Trophoblast cell (in vitro differentiated cells and primary cell): ENCODE measurements at regions not wholly inside any gene's neighbourhood (a gene's known extent, or its start where the extent isn't known, plus 50 kb on each side); places are given as distances from the start of the nearest gene placed in this dataset.
"Not testable (repeated sequence)": the region's sequence is repeated elsewhere in the genome, so short reads cannot be mapped to it uniquely, and the experiment has no call there.

Source experiments
- DNase-seq, 2 donors: peaks; one replicate each; pipeline ENCODE4 v3.0.0-alpha.2; 2016
- H2AFZ ChIP-seq: 2 replicates; pipeline ENCODE4 v1.6.1; 2013; ENCODE audit warnings: low read length, moderate library complexity, mild to moderate bottlenecking; ENCODE audit not compliant: insufficient read depth, poor library complexity
- H2AK5ac ChIP-seq: 2 replicates; pipeline ENCODE4 v1.6.1; 2013; ENCODE audit warnings: mild to moderate bottlenecking, low read length
- H2BK120ac ChIP-seq: 2 replicates; pipeline ENCODE4 v1.6.1; 2013; ENCODE audit warnings: low read length, mild to moderate bottlenecking, moderate library complexity; ENCODE audit not compliant: insufficient read depth, poor library complexity
- H2BK12ac ChIP-seq: 2 replicates; pipeline ENCODE4 v1.6.1; 2013; ENCODE audit warnings: mild to moderate bottlenecking, low read length, moderate library complexity
- H2BK5ac ChIP-seq: 2 replicates; pipeline ENCODE4 v1.6.1; 2013; ENCODE audit warnings: low read length, low read depth, moderate library complexity, mild to moderate bottlenecking; ENCODE audit not compliant: poor library complexity
- H3K14ac ChIP-seq: 2 replicates; pipeline ENCODE4 v1.6.1; 2013; ENCODE audit warnings: mild to moderate bottlenecking, low read length
- H3K18ac ChIP-seq: 2 replicates; pipeline ENCODE4 v1.6.1; 2013; ENCODE audit warnings: mild to moderate bottlenecking, low read length
- H3K23ac ChIP-seq: 2 replicates; pipeline ENCODE4 v1.6.1; 2013; ENCODE audit warnings: low read length
- H3K27ac ChIP-seq: 2 replicates; pipeline ENCODE4 v1.5.1; 2013; ENCODE audit warnings: low read depth, mild to moderate bottlenecking, inconsistent platforms, low read length, moderate library complexity
- H3K27me3 ChIP-seq: 2 replicates; pipeline ENCODE4 v1.6.1; 2013; ENCODE audit warnings: inconsistent platforms, mild to moderate bottlenecking, low read length, moderate library complexity; ENCODE audit not compliant: insufficient read depth
- H3K36me3 ChIP-seq, 2 experiments: 1 replicate in 1 of 2; 2 replicates in 1 of 2; pipeline ENCODE4 v1.6.1; 2013; ENCODE audit warnings: low read length in 2 of 2, mild to moderate bottlenecking in 2 of 2, moderate library complexity in 1 of 2; ENCODE audit not compliant: insufficient read depth in 2 of 2, control insufficient read depth in 1 of 2
- H3K4ac ChIP-seq: 2 replicates; pipeline ENCODE4 v1.6.1; 2013; ENCODE audit warnings: low read depth, mild to moderate bottlenecking, low read length, moderate library complexity
- H3K4me1 ChIP-seq, 2 experiments: 1 replicate in 1 of 2; 2 replicates in 1 of 2; pipeline ENCODE4 v1.6.1; 2013; ENCODE audit warnings: low read length in 2 of 2, mild to moderate bottlenecking in 2 of 2, moderate library complexity in 1 of 2; ENCODE audit not compliant: insufficient read depth in 2 of 2, control insufficient read depth in 1 of 2
- H3K4me2 ChIP-seq: 2 replicates; pipeline ENCODE4 v1.6.1; 2013; ENCODE audit warnings: inconsistent platforms, mild to moderate bottlenecking, low read length, moderate library complexity
- H3K4me3 ChIP-seq: 2 replicates; pipeline ENCODE4 v1.5.1; 2013; ENCODE audit warnings: mild to moderate bottlenecking, low read depth, low read length, inconsistent platforms
- H3K79me1 ChIP-seq: one replicate; pipeline ENCODE4 v1.6.1; 2013; ENCODE audit warnings: low read length
- H3K79me2 ChIP-seq: 2 replicates; pipeline ENCODE4 v1.6.1; 2013; ENCODE audit warnings: low read length, mild to moderate bottlenecking; ENCODE audit not compliant: control insufficient read depth, insufficient read depth, poor library complexity
- H3K9ac ChIP-seq: 2 replicates; pipeline ENCODE4 v1.6.1; 2013; ENCODE audit warnings: mild to moderate bottlenecking, low read length
- H3K9me3 ChIP-seq: 2 replicates; pipeline ENCODE4 v1.6.1; 2013; ENCODE audit warnings: low read depth, mild to moderate bottlenecking, control low read depth, inconsistent platforms, low read length; ENCODE audit not compliant: insufficient read depth
- H4K12ac ChIP-seq: 2 replicates; pipeline ENCODE4 v1.6.1; 2013; ENCODE audit warnings: low read depth, mild to moderate bottlenecking, low read length, moderate library complexity
- H4K8ac ChIP-seq: 2 replicates; pipeline ENCODE4 v1.6.1; 2013; ENCODE audit warnings: low read depth, mild to moderate bottlenecking, low read length, moderate library complexity
- H4K91ac ChIP-seq: one replicate; pipeline ENCODE4 v1.6.1; 2013; ENCODE audit warnings: low read depth, mild to moderate bottlenecking, low read length, moderate library complexity
- WGBS: extraction: QIAGEN DNeasy Blood & Tissue Kit; methylation state at CpG from one replicate; pipeline ENCODE4 v1.1.7; 2013; ENCODE audit warnings: missing lambda C conversion rate; ENCODE audit not compliant: insufficient read length, insufficient coverage; ENCODE audit errors: extremely low coverage; 5-methylcytosine and 5-hydroxymethylcytosine counted together

DNA sequence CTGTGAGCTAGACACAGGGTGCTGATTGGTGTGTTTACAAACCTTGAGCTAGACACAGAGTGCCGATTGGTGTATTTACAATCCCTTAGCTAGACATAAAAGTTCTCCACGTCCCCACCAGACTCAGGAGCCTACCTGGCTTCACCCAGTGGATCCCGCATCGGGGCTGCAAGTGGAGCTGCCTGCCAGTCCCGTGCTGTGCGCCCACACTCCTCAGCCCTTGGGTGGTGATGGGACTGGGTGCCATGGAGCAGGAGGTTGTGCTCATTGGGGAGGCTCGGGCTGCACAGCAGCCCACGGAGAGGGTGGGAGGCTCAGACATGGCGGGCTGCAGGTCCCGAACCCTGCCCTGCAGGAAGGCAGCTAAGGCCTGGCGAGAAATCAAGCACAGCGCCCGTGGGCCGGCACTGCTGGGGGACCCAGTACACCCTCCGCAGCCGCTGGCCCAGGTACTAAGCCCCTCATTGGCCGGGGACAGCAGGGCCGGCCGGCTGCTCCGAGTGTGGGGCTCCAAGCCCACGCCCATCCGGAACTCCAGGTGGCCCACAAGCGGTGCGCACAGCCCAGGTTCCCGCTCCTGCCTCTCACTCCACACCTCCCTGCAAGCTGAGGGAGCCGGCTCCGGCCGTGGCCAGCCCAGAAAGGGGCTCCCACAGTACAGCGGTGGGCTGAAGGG is 158.6 kb downstream of the SPIN4 start:
- not testable (repeated sequence) for H3K9ac ChIP-seq, H2BK12ac ChIP-seq, H4K8ac ChIP-seq, H4K12ac ChIP-seq, H3K4ac ChIP-seq, H2AK5ac ChIP-seq, H3K4me1 ChIP-seq, H2BK120ac ChIP-seq, H3K27ac ChIP-seq, H3K14ac ChIP-seq, H3K9me3 ChIP-seq, H3K23ac ChIP-seq, H3K4me3 ChIP-seq, H2AFZ ChIP-seq, H3K36me3 ChIP-seq, DNase-seq, H3K27me3 ChIP-seq, H4K91ac ChIP-seq, H2BK5ac ChIP-seq, H3K79me1 ChIP-seq, H3K18ac ChIP-seq, H3K79me2 ChIP-seq, H3K4me2 ChIP-seq
- WGBS = no CpG with 5 or more reads among the region's 29 CpGs

DNA sequence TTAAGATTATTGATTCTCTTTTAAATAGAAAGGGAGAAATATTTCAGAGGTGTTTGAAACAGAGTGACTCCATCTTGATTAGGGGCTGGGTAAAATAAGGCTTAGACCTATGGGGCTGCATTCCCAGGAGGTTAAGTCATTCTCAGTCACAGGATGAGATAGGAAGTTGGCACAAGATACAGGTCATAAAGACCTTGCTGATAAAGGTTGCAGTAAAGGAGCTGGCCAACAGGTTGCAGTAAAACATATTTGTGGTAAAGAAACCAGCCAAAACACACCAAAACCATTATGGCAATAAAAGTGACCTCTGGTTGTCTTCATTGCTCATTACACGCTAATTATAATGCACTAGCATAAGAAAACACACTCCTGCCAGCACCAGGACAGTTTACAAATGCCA is 165.0 kb downstream of the SPIN4 start:
- Histone ChIP-seq H4K91ac (no peak overlapping the region), H2AFZ (no peak overlapping the region), H2BK5ac (no peak overlapping the region), H3K23ac (no peak overlapping the region), H3K27ac (no peak overlapping the region), H4K8ac (no peak overlapping the region), H2BK120ac (no peak overlapping the region), H3K27me3 (no peaks in the 10 kb centered on the region), H2AK5ac (no peak overlapping the region), H3K9me3 (no peaks in the 10 kb centered on the region), H3K79me1 (no peaks in the 10 kb centered on the region), H3K18ac (no peak overlapping the region), H3K4ac (no peak overlapping the region), H3K79me2 (no peaks in the 10 kb centered on the region), H3K14ac (no peak overlapping the region), H3K4me3 (no peak overlapping the region), H4K12ac (no peak overlapping the region), H3K9ac (no peak overlapping the region), H3K4me1 (no peaks in the 10 kb centered on the region), H2BK12ac (no peak overlapping the region), H3K4me2 (no peak overlapping the region), H3K36me3 (no peaks in the 10 kb centered on the region)
- no CpG with 5 or more reads among the region's 1 CpG for WGBS
- DNase-seq = peak in 1 of 2 donors; percentile 0

DNA sequence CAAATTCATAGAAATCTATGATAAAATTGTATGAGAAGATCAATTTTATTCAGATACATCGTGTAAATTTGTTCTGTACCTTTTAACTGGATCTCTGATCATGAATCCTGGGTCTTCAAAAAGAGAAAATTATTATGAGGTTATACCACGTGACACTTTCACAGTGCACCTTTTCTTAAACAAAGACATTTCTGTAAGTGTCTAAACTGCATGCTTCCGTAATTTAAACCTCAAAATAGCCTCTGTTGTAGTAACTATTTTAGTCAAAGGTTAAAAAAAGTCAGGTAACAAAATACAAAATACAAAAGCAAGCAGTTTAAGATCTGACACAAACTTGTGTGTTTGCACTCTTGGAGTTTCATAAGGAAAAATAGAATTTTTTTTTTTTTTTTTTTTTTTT is 171.3 kb downstream of the SPIN4 start:
- H3K79me2 ChIP-seq, H3K9ac ChIP-seq, H3K4me3 ChIP-seq, H2BK5ac ChIP-seq, H3K36me3 ChIP-seq, H3K23ac ChIP-seq, H2BK120ac ChIP-seq, H3K4me1 ChIP-seq, H4K12ac ChIP-seq, H3K79me1 ChIP-seq, H2BK12ac ChIP-seq, H3K9me3 ChIP-seq, H2AFZ ChIP-seq, H3K27me3 ChIP-seq, H4K8ac ChIP-seq, H3K27ac ChIP-seq, H3K14ac ChIP-seq, H2AK5ac ChIP-seq, H3K4ac ChIP-seq, H3K18ac ChIP-seq, H4K91ac ChIP-seq, H3K4me2 ChIP-seq, DNase-seq: not testable (repeated sequence)
- no CpG with 5 or more reads among the region's 3 CpGs for WGBS

DNA sequence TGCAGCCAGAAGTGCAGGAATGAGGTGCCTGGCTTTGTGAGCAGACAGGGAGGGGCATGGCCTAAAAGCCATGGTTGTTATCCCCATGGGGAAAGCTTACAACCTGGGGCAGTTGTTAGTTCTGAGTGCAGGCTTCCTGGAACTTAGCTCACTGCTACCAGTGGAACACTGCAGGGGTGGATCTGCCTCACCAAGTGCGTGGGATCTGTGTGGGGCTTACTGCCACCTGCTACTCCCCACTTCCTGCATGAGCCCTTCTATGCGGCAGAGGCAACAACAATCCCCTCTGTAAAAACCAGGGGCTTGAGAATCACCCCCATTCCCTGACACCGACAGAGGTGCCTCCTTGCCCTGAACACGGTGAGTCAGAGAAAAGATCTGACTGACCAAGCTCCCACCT is 174.6 kb downstream of the SPIN4 start:
- H3K14ac ChIP-seq, H3K36me3 ChIP-seq: not testable (repeated sequence)

More for the DNA sequence above, 174.6 kb downstream of the SPIN4 start:
- not testable (repeated sequence) for H3K4ac ChIP-seq, H2BK120ac ChIP-seq, H3K4me1 ChIP-seq, H4K8ac ChIP-seq, H3K27ac ChIP-seq, H3K79me1 ChIP-seq, H3K9ac ChIP-seq, H3K4me2 ChIP-seq, H2BK12ac ChIP-seq, H3K18ac ChIP-seq, H4K12ac ChIP-seq, H3K27me3 ChIP-seq, H2AK5ac ChIP-seq, H4K91ac ChIP-seq, DNase-seq, H3K23ac ChIP-seq, H2AFZ ChIP-seq, H2BK5ac ChIP-seq, H3K79me2 ChIP-seq, H3K4me3 ChIP-seq, H3K9me3 ChIP-seq
- WGBS = no CpG with 5 or more reads among the region's 4 CpGs
